NT2/D1 (cell line): ENCODE measurements at regions not wholly inside any gene's neighbourhood (a gene's known extent, or its start where the extent isn't known, plus 50 kb on each side); places are given as distances from the start of the nearest gene placed in this dataset.
"Not testable (repeated sequence)": the region's sequence is repeated elsewhere in the genome, so short reads cannot be mapped to it uniquely, and the experiment has no call there.

Experiments
- YY1 ChIP-seq: IDR thresholded peaks from 2 replicates; pipeline ENCODE4 v1.6.1; 2011; ENCODE audit not compliant: insufficient read length, insufficient read depth
- ZNF274 ChIP-seq: IDR thresholded peaks from 2 replicates; pipeline ENCODE4 v1.6.1; 2011; ENCODE audit warnings: mild to moderate bottlenecking, low read depth, low read length

DNA sequence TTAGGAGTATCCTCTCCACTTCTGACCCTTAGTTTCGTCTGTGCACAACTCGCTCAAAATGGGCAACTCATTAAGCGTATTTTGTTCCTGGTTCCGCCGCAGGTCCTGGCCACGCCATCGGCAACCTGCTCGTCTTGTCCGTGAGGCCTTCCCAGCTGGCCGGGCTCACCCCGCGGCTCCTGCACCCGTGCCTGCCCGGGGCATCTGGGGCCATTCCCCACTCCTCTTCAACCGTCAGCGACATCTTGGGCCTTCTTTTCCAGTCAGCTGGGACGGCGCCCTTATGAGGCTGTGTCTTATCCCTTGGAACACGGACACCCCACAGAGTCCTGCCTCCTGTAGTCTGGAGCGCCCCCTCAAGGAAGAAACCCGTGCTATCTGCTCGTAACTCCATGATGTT lies 271.9 kb upstream of the NRSN1 start:
- TF ChIP-seq ZNF274, YY1: not testable (repeated sequence)
